ENCODE measurements at regions not wholly inside any gene's neighbourhood (a gene's known extent, or its start where the extent isn't known, plus 50 kb on each side); places are given as distances from the start of the nearest gene placed in this dataset.
"Not testable (repeated sequence)": the region's sequence is repeated elsewhere in the genome, so short reads cannot be mapped to it uniquely, and the experiment has no call there.

GRCh38 chr2:111466744-111467143, 346.0 kb downstream of the BCL2L11 start:
- not testable (repeated sequence) for TF ChIP-seq RARB (CRISPR knock-in tag; IDR thresholded peaks at IDR 0.05); ZNF565 (CRISPR knock-in tag; conservative IDR thresholded peaks at IDR 0.05; ENCODE audit: low read depth); BACH2 (CRISPR knock-in tag; IDR thresholded peaks at IDR 0.05; ENCODE audit: borderline replicate concordance); PATZ1 (CRISPR knock-in tag; IDR thresholded peaks at IDR 0.05; ENCODE audit: borderline replicate concordance); TSHZ2 (CRISPR knock-in tag; IDR thresholded peaks at IDR 0.05); SNAI2 (CRISPR knock-in tag; IDR thresholded peaks at IDR 0.05); ZNF8 (CRISPR knock-in tag; IDR thresholded peaks at IDR 0.05); ISL1 (CRISPR knock-in tag; IDR thresholded peaks at IDR 0.05); ARNTL (CRISPR knock-in tag; IDR thresholded peaks at IDR 0.05; ENCODE audit: borderline replicate concordance, low read depth); CREB5 (CRISPR knock-in tag; IDR thresholded peaks at IDR 0.05; ENCODE audit: low read depth); PPARA (CRISPR knock-in tag; IDR thresholded peaks at IDR 0.05; ENCODE audit: borderline replicate concordance); TCF4 (CRISPR knock-in tag; IDR thresholded peaks at IDR 0.05; ENCODE audit: borderline replicate concordance); CSDC2 (CRISPR knock-in tag; IDR thresholded peaks at IDR 0.05)

Data from SK-N-SH treated with all-trans-retinoic acid at 6 μM for 48 hours (cell line).